HEK293T (cell line): ENCODE measurements at regions not wholly inside any gene's neighbourhood (a gene's known extent, or its start where the extent isn't known, plus 50 kb on each side); places are given as distances from the start of the nearest gene placed in this dataset.

Source experiments
- BHLHE40 ChIP-seq: fragments of 450-650 bp; IDR thresholded peaks from 2 replicates; pipeline ENCODE4 v1.6.1; 2016; ENCODE audit warnings: mild to moderate bottlenecking, moderate library complexity, borderline replicate concordance
- ELF4 ChIP-seq: fragments of 450-650 bp; IDR thresholded peaks from 2 replicates; pipeline ENCODE4 v1.6.1; 2017; ENCODE audit warnings: antibody characterized with exemption
- FOXK2 ChIP-seq: fragments of 450-650 bp; IDR thresholded peaks from 2 replicates; pipeline ENCODE4 v1.6.1; 2016; ENCODE audit warnings: mild to moderate bottlenecking
- FOXM1 ChIP-seq: fragments of 450-650 bp; IDR thresholded peaks from 2 replicates; pipeline ENCODE4 v1.6.1; 2017; ENCODE audit warnings: mild to moderate bottlenecking, borderline replicate concordance
- HDGF ChIP-seq: fragments of 450-650 bp; IDR thresholded peaks from 2 replicates; pipeline ENCODE4 v1.6.1; 2017; ENCODE audit warnings: antibody characterized with exemption, borderline replicate concordance
- NFRKB ChIP-seq: fragments of 450-650 bp; IDR thresholded peaks from 2 replicates; pipeline ENCODE4 v1.6.1; 2016; ENCODE audit warnings: mild to moderate bottlenecking, moderate library complexity
- SP1 ChIP-seq: fragments of 450-650 bp; IDR thresholded peaks from 2 replicates; pipeline ENCODE4 v1.6.1; 2017
- TARDBP ChIP-seq: fragments of 450-650 bp; IDR thresholded peaks from 2 replicates; pipeline ENCODE4 v1.6.1; 2016

DNA sequence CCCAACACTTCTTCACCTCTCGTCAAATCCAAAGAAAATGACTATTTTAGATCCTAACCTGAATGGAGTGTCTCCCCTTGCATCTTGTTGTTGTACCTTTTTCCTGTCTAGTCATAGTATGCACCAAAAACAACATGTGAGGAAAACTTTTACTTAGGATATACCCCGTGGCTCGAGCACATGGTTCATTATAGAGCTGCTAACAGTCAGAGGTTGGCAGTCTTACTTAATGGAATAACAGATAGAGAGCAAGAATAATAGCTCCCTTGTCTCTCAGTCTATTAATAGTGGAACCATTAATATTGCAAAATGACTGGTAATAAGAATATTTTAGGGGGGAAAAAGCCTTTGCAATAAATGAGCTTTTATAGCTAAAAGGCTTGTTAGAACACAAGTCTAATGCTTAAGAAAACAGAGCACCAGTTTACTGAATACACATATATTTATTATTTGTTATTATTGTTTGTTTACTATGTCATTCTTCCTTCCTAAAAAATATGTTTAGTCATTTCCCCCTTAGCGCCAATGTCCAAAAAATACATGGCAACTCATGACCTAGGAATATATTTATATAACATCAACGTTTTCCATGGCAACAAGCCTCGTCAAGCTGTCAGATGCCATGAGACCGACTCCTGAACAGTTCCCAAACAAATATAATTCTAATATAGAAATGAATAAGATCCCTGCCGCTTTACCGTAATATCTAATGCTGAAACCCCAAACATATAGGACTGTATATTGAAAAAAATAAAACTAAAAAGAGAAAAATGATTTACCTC lies 592.4 kb downstream of the SOX5 start:
- no peak for TF ChIP-seq SP1
- no peak for TF ChIP-seq FOXK2
- no peak for TF ChIP-seq FOXM1
- TF ChIP-seq HDGF = no peak
- no peak for TF ChIP-seq BHLHE40
- no peak for TF ChIP-seq TARDBP
- no peak for TF ChIP-seq ELF4
- TF ChIP-seq NFRKB = no peak
